MCF 10A (cell line): ENCODE measurements at regions not wholly inside any gene's neighbourhood (a gene's known extent, or its start where the extent isn't known, plus 50 kb on each side); places are given as distances from the start of the nearest gene placed in this dataset.

ENCODE experiments used
- BruUV-seq: library from RNA; stranded (reverse); fragments of 400-500 nt; replicated peaks from 2 replicates; lab custom pipeline; 2021; lab: Mats Ljungman, UMichigan
- CTCF ChIA-PET: fragments of 300-600 bp; sonication (Branson Sonifier 250); formaldehyde crosslinking; extraction: SDS; loops from one replicate; lab custom pipeline; 2021; ENCODE audit warnings: antibody characterized with exemption, inconsistent platforms; lab: Yijun Ruan, JAX
- POLR2A ChIA-PET: fragments of 300-600, 350-650 bp; sonication (Branson Sonifier 250); formaldehyde crosslinking; extraction: SDS; loops from one replicate; lab custom pipeline; 2020; ENCODE audit warnings: antibody characterized with exemption, inconsistent platforms; lab: Yijun Ruan, JAX
- DNase-seq: peaks from one replicate; pipeline ENCODE4 v3.0.0-alpha.2; 2018; ENCODE audit not compliant: unreplicated experiment
- H3K27ac Mint-ChIP-seq: one replicate; pipeline ENCODE4 v1.8.0; 2022; ENCODE audit warnings: mild to moderate bottlenecking, low read depth, mixed read lengths; ENCODE audit not compliant: unreplicated experiment
- H3K27me3 Mint-ChIP-seq: one replicate; pipeline ENCODE4 v1.8.0; 2022; ENCODE audit warnings: mixed read lengths; ENCODE audit not compliant: insufficient read depth, unreplicated experiment
- H3K36me3 Mint-ChIP-seq: one replicate; pipeline ENCODE4 v1.8.0; 2022; ENCODE audit warnings: mild to moderate bottlenecking, moderate library complexity, mixed read lengths; ENCODE audit not compliant: insufficient read depth, unreplicated experiment
- H3K4me1 Mint-ChIP-seq: one replicate; pipeline ENCODE4 v1.8.0; 2022; ENCODE audit warnings: mixed read lengths; ENCODE audit not compliant: insufficient read depth, unreplicated experiment
- H3K4me3 Mint-ChIP-seq: one replicate; pipeline ENCODE4 v1.8.0; 2022; ENCODE audit warnings: mild to moderate bottlenecking, moderate library complexity, mixed read lengths; ENCODE audit not compliant: unreplicated experiment
- H3K9me3 Mint-ChIP-seq: one replicate; pipeline ENCODE4 v1.8.0; 2022; ENCODE audit warnings: mixed read lengths; ENCODE audit not compliant: unreplicated experiment
- intact Hi-C: fragments of 100-400 bp; cut with micrococcal nuclease; formaldehyde crosslinking; loops from 2 replicates; pipeline ENCODE4 v1.14.1; 2022
- TF ChIP-seq, protein P1 (sequence below): fragments of 200-600 bp; IDR thresholded peaks from one replicate; pipeline ENCODE4 v1.8.0; 2022; ENCODE audit warnings: antibody characterized with exemption, mild to moderate bottlenecking; ENCODE audit not compliant: unreplicated experiment

DNA sequence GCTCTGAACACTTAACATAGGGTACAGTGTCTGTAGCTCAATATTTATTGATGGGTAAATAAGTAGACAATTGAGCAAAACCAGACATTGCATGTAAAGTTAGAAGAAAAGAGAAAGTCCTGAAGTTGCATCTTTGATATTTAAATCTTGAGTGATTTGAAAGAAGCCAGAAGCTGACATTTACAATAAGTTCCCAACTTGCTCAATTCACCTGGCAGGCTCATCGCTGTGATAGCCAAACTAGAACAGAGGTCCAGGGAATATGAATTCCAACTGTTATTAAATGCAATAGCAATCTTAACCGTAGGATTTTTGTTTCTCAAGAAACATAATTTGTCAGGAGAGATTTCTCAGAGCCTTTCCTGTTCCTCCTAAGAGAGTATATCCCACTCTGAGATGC lies 65.9 kb upstream of the EDN1 start:
- no peak overlapping the region for H3K27ac Mint-ChIP-seq
- H3K4me1 Mint-ChIP-seq: no peaks in the 10 kb centered on the region
- no peak for DNase-seq
- H3K9me3 Mint-ChIP-seq: no peaks in the 10 kb centered on the region
- ChIA-PET POLR2A (interaction anchor here (0.8 kb wide), 1 partner anchor 655 kb away, joined by 3 read pairs; no protein-coding TSS in a partner anchor), CTCF (no interaction called here)
- no peak overlapping the region for H3K4me3 Mint-ChIP-seq
- intact Hi-C loops: no loop called here
- no peaks in the 10 kb centered on the region for H3K27me3 Mint-ChIP-seq
- H3K36me3 Mint-ChIP-seq: peaks cover 6% of the 10 kb centered on the region
- TF ChIP-seq, protein P1, sequence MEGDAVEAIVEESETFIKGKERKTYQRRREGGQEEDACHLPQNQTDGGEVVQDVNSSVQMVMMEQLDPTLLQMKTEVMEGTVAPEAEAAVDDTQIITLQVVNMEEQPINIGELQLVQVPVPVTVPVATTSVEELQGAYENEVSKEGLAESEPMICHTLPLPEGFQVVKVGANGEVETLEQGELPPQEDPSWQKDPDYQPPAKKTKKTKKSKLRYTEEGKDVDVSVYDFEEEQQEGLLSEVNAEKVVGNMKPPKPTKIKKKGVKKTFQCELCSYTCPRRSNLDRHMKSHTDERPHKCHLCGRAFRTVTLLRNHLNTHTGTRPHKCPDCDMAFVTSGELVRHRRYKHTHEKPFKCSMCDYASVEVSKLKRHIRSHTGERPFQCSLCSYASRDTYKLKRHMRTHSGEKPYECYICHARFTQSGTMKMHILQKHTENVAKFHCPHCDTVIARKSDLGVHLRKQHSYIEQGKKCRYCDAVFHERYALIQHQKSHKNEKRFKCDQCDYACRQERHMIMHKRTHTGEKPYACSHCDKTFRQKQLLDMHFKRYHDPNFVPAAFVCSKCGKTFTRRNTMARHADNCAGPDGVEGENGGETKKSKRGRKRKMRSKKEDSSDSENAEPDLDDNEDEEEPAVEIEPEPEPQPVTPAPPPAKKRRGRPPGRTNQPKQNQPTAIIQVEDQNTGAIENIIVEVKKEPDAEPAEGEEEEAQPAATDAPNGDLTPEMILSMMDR: no peak
- no TSS peak for BruUV-seq

DNA sequence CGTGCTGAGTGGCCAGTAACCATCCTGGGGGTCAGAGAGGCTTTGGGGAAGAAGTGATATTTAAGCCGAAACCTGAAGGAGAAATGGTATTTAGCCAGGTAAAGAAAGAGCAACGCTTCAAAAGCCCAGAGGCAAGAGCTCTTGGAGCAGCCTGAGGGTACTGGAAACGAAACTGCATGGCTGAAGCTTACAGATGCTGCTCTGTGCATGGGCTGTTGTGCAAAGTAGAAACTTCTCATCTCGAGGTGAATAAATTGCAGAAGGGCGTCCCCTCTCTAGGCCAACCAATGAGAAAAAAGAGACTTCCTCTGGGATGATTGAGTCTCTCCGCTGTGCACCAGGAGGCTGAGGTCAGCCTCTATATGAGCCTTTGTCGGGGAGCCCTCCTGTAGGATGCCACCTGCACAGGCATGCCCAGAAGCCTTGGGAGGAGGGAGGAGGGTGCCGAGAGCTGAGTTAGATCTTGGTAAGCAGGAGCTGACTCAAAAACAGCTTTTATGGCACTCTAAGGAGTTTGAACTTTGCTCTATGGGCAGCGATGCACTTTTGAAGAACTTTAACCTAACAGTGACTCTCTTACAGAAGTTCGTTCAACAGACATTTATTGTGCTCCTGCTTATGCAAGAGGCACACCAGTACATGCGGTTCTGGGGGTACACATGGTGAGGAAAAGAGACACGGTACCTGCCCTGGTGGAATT lies 61.6 kb upstream of the EDN1 start:
- no TSS peak for BruUV-seq
- TF ChIP-seq, protein P1: no peak
- no peaks in the 10 kb centered on the region for H3K9me3 Mint-ChIP-seq

DNA sequence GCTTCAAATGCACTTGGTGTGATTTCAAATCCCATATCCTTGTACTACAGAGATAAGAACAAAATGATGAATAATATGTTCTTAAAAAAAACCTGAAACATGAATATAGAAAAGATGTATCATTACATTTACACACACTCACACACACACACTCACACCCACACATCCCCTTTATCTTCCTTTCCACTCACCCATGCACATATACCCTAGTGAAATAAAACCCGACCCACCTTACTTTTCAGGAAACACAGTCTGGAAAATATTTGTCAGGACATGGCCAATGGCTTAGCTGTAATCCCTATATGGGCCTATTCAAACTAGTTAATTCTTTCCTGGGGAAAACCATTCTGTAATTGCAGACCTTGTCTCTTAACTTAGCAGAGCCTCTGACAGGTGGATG lies 60.8 kb upstream of the EDN1 start:
- intact Hi-C loops: no loop called here
- POLR2A ChIA-PET: no interaction called here
- Mint-ChIP-seq H3K27me3 (no peaks in the 10 kb centered on the region), H3K27ac (no peak overlapping the region), H3K9me3 (no peaks in the 10 kb centered on the region), H3K4me3 (no peak overlapping the region), H3K4me1 (no peaks in the 10 kb centered on the region), H3K36me3 (no peaks in the 10 kb centered on the region)
- no TSS peak for BruUV-seq
- CTCF ChIA-PET: interaction anchor here (1.3 to 2.4 kb wide), 4 partner anchors 58 to 574 kb away, joined by 4 to 11 read pairs (median 8); no protein-coding TSS in a partner anchor
- no peak for DNase-seq
- TF ChIP-seq, protein P1: no peak

More for the DNA sequence above, 61.6 kb upstream of the EDN1 start:
- H3K4me3 Mint-ChIP-seq: no peak overlapping the region
- no peak overlapping the region for H3K27ac Mint-ChIP-seq
- POLR2A ChIA-PET: interaction anchor here (0.5 kb wide), 1 partner anchor 61 kb away, joined by 3 read pairs; no protein-coding TSS in a partner anchor
- DNase-seq: no peak
- CTCF ChIA-PET: interaction anchor here (0.5 to 2.4 kb wide), 5 partner anchors 59 to 1397 kb away, joined by 3 to 11 read pairs (median 7); no protein-coding TSS in a partner anchor
- H3K4me1 Mint-ChIP-seq: no peaks in the 10 kb centered on the region
- peaks cover 2% of the 10 kb centered on the region for H3K36me3 Mint-ChIP-seq
- intact Hi-C loops: no loop called here
- H3K27me3 Mint-ChIP-seq: no peaks in the 10 kb centered on the region

DNA sequence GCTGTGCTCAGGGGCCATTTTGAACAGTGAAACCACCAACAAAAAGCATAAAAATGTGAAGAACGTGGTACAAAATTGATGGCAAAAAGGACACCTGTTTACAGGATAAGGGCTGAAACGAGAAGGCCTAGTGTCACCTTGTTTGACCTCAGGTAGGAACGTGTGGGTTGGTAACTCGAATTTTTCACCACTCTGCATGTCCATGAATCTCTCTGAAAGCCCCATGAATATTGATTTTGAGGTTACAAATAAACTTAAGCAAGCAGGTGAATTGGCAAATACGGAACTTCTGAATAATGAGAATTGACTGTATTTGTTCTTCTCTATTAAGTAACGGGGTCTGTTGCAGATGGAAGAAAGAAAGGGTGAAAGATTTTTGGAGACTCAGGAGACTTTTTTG lies 59.6 kb upstream of the EDN1 start:
- CTCF ChIA-PET: interaction anchor here (0.7 to 2.4 kb wide), 4 partner anchors 57 to 575 kb away, joined by 4 to 11 read pairs (median 6); no protein-coding TSS in a partner anchor
- H3K4me1 Mint-ChIP-seq: no peaks in the 10 kb centered on the region
- intact Hi-C loops: no loop called here

More for the DNA sequence above, 59.6 kb upstream of the EDN1 start:
- Mint-ChIP-seq H3K36me3 (no peaks in the 10 kb centered on the region), H3K9me3 (no peaks in the 10 kb centered on the region), H3K27ac (no peak overlapping the region), H3K27me3 (no peaks in the 10 kb centered on the region), H3K4me3 (no peak overlapping the region)
- BruUV-seq: no TSS peak
- POLR2A ChIA-PET: no interaction called here
- no peak for DNase-seq
- TF ChIP-seq, protein P1: no peak
